CD8-positive, alpha-beta memory T cell (primary cell): ENCODE measurements at regions not wholly inside any gene's neighbourhood (a gene's known extent, or its start where the extent isn't known, plus 50 kb on each side); places are given as distances from the start of the nearest gene placed in this dataset.

Experiments used
- CTCF ChIA-PET: fragments of 350-600 bp; sonication (Branson Sonifier 250); formaldehyde crosslinking; loops from one replicate; lab custom pipeline; 2021; ENCODE audit warnings: antibody characterized with exemption; lab: Charles Lee
- POLR2A ChIA-PET: fragments of 350-600 bp; sonication (Branson Sonifier 250); formaldehyde crosslinking; loops from one replicate; lab custom pipeline; 2021; ENCODE audit warnings: antibody characterized with exemption; lab: Charles Lee
- DNase-seq, 5 donors: peaks; one replicate each; pipeline versions ENCODE4 v3.0.0 to v3.0.0-alpha.2; 2020 to 2022; ENCODE audit warnings: mixed read lengths in 1 of 5
- H3K27ac ChIP-seq: one replicate; pipeline ENCODE4 v1.7.0; 2013; ENCODE audit warnings: low read depth, mild to moderate bottlenecking, low read length, moderate library complexity
- H3K27me3 ChIP-seq: 2 replicates; pipeline ENCODE4 v1.7.0; 2013; ENCODE audit warnings: low read length, mild to moderate bottlenecking; ENCODE audit not compliant: insufficient read depth, poor library complexity, severe bottlenecking
- H3K36me3 ChIP-seq: 2 replicates; pipeline ENCODE4 v1.7.0; 2013; ENCODE audit warnings: mild to moderate bottlenecking, low read length, moderate library complexity; ENCODE audit not compliant: insufficient read depth
- H3K4me1 ChIP-seq: 2 replicates; pipeline ENCODE4 v1.7.0; 2013; ENCODE audit warnings: mild to moderate bottlenecking, low read length, moderate library complexity; ENCODE audit not compliant: insufficient read depth
- H3K4me3 ChIP-seq: 2 replicates; pipeline ENCODE4 v1.7.0; 2013; ENCODE audit warnings: mild to moderate bottlenecking, low read length
- H3K9me3 ChIP-seq: 2 replicates; pipeline ENCODE4 v1.7.0; 2013; ENCODE audit warnings: mild to moderate bottlenecking, low read length
- H3K27ac Mint-ChIP-seq, 8 donors: one replicate each; pipeline ENCODE4 v1.8.0; 2020 to 2021; ENCODE audit warnings: mixed read lengths in 8 of 8, mild to moderate bottlenecking in 6 of 8, inconsistent platforms in 3 of 8, moderate library complexity in 3 of 8
- H3K27me3 Mint-ChIP-seq, 2 donors: one replicate each; pipeline ENCODE4 v1.8.0; 2020 to 2021; ENCODE audit warnings: mixed read lengths in 2 of 2, mild to moderate bottlenecking in 1 of 2, moderate library complexity in 1 of 2
- H3K36me3 Mint-ChIP-seq, 3 donors: one replicate each; pipeline ENCODE4 v1.8.0; 2020 to 2021; ENCODE audit warnings: mixed read lengths in 3 of 3, inconsistent platforms in 1 of 3, mild to moderate bottlenecking in 1 of 3
- H3K4me1 Mint-ChIP-seq, 3 donors: one replicate each; pipeline ENCODE4 v1.8.0; 2020 to 2021; ENCODE audit warnings: mixed read lengths in 3 of 3, inconsistent platforms in 1 of 3, mild to moderate bottlenecking in 1 of 3
- H3K4me3 Mint-ChIP-seq, 7 donors: one replicate each; pipeline ENCODE4 v1.8.0; 2020 to 2021; ENCODE audit warnings: mixed read lengths in 7 of 7, mild to moderate bottlenecking in 6 of 7, moderate library complexity in 4 of 7, inconsistent platforms in 2 of 7
- H3K9me3 Mint-ChIP-seq, 5 donors: one replicate each; pipeline ENCODE4 v1.8.0; 2020 to 2022; ENCODE audit warnings: mixed read lengths in 5 of 5, mild to moderate bottlenecking in 3 of 5, moderate library complexity in 2 of 5, inconsistent platforms in 1 of 5

GRCh38 chr2:122273785-122274419 is 518.5 kb downstream of the TSN start:
- H3K4me1 ChIP-seq = no peaks in the 10 kb centered on the region
- no peaks in the 10 kb centered on the region for H3K27me3 Mint-ChIP-seq
- no peaks in the 10 kb centered on the region for H3K4me1 Mint-ChIP-seq
- CTCF ChIA-PET = no interaction called here
- peaks cover 0 to 4% (median 0%) of the 10 kb centered on the region in 5 donors for H3K9me3 Mint-ChIP-seq
- no peaks in the 10 kb centered on the region for H3K9me3 ChIP-seq
- no peaks in the 10 kb centered on the region for H3K36me3 ChIP-seq
- no peaks in the 10 kb centered on the region for H3K36me3 Mint-ChIP-seq
- H3K27ac Mint-ChIP-seq = no peak overlapping the region
- no peaks in the 10 kb centered on the region for H3K27me3 ChIP-seq
- H3K4me3 ChIP-seq = no peak overlapping the region
- POLR2A ChIA-PET = no interaction called here
- no peak for DNase-seq
- no peak overlapping the region for H3K4me3 Mint-ChIP-seq
- no peak overlapping the region for H3K27ac ChIP-seq

DNA sequence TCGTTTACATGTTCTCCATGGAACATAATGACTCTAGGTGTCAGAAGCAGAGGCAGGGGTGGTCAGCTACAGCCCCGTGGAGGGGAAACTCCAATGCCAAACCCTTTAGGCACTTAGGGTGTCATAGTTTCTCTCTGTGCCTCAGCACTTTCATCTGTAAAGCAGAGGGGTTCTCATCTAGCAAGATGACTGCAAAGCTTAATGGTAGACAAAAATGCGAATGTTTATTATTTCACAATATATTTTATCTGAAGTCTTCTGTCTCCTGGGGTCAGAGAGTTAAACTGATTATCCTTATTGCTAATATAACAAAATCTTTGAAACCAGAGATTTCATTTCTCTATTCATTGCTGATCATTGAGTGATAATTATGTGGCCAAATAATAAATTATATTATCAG is 522.5 kb downstream of the TSN start:
- no peaks in the 10 kb centered on the region for H3K36me3 Mint-ChIP-seq
- peaks cover 0 to 13% (median 3%) of the 10 kb centered on the region in 5 donors for H3K9me3 Mint-ChIP-seq
- no peaks in the 10 kb centered on the region for H3K4me1 Mint-ChIP-seq
- Histone ChIP-seq H3K27ac (no peak overlapping the region), H3K9me3 (no peaks in the 10 kb centered on the region), H3K4me1 (no peaks in the 10 kb centered on the region), H3K36me3 (no peaks in the 10 kb centered on the region), H3K27me3 (no peaks in the 10 kb centered on the region), H3K4me3 (no peak overlapping the region)
- H3K27ac Mint-ChIP-seq = no peak overlapping the region
- DNase-seq = no peak
- H3K4me3 Mint-ChIP-seq = no peak overlapping the region
- H3K27me3 Mint-ChIP-seq = peaks cover 0 to 2% of the 10 kb centered on the region in 2 donors
- ChIA-PET CTCF (no interaction called here), POLR2A (no interaction called here)

DNA sequence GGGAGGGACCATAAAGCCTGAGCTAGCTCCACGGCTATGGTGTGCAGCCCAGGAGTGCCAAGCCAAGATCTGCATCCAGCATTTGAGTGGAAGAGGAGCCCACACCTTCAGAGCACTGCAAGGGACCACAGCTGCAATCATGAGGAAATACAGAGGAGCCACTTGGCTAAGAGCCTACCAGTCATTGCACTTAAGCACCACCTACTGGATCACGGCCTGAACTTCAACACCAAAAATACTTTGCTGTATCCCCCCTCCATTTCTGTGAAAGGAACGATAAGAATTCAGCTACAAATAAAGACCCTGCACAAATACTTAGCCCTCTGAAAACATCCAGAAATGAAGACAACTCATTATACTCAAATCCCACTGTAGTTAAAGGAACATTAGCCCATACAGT is 545.3 kb downstream of the TSN start:
- Mint-ChIP-seq H3K4me1 (no peaks in the 10 kb centered on the region), H3K27me3 (no peaks in the 10 kb centered on the region), H3K36me3 (no peaks in the 10 kb centered on the region), H3K4me3 (no peak overlapping the region), H3K27ac (no peak overlapping the region), H3K9me3 (peaks cover 5 to 12% (median 6%) of the 10 kb centered on the region in 5 donors)
- Histone ChIP-seq H3K27me3 (no peaks in the 10 kb centered on the region), H3K27ac (no peak overlapping the region), H3K36me3 (no peaks in the 10 kb centered on the region), H3K4me3 (no peak overlapping the region), H3K4me1 (no peaks in the 10 kb centered on the region), H3K9me3 (no peaks in the 10 kb centered on the region)
- no peak for DNase-seq
- POLR2A ChIA-PET = no interaction called here
- CTCF ChIA-PET = no interaction called here

DNA sequence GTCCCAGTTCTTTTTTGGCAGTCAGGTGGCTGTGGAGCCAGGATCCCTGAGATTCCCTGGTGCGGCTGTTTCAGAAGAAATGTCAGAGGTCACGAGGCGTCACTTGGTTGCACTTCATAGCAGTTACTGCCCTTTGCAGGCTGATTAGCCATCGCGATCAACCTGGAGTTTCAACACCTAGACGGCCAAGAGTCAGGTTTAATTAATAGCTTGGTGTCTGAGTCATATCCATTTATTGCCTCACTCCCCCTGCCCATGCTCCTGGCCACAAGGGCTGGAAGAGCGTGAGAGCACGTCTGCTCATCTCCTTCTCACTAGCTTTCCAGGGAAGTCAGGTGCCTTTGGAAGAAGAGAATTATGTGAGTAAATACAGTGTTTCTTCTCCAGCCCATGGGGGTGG is 552.3 kb downstream of the TSN start:
- Histone ChIP-seq H3K27me3 (no peaks in the 10 kb centered on the region), H3K9me3 (no peaks in the 10 kb centered on the region), H3K36me3 (no peaks in the 10 kb centered on the region), H3K4me3 (no peak overlapping the region), H3K27ac (no peak overlapping the region), H3K4me1 (no peaks in the 10 kb centered on the region)
- no peak for DNase-seq
- POLR2A ChIA-PET = no interaction called here
- CTCF ChIA-PET = interaction anchor here (0.5 kb wide), 1 partner anchor 67 kb away, joined by 3 read pairs; no protein-coding TSS in a partner anchor
- no peak overlapping the region for H3K4me3 Mint-ChIP-seq
- H3K9me3 Mint-ChIP-seq = peaks cover 0 to 7% (median 5%) of the 10 kb centered on the region in 5 donors
- no peaks in the 10 kb centered on the region for H3K4me1 Mint-ChIP-seq
- H3K27me3 Mint-ChIP-seq = no peaks in the 10 kb centered on the region
- H3K36me3 Mint-ChIP-seq = no peaks in the 10 kb centered on the region
- H3K27ac Mint-ChIP-seq = no peak overlapping the region

DNA sequence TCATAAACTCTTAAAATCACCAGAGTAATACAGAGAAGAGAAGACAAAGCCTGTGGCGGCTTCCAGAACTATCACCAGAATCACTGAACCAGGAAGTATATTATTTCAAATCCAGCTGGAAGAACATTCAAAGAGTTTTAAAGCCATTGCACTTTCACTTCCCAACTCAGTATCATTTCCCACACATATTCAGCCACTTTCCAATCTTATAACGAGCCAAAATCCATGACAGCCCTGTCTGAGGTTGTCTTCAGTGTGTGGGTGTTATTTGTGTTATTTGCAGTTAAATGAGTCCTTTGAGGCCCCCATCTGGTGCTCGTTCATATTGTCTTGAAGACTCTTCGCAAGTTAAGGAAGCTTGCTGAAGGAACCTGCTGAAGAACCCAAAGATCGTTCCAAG is 559.9 kb downstream of the TSN start:
- no peak for DNase-seq
- ChIA-PET CTCF (no interaction called here), POLR2A (no interaction called here)
- Histone ChIP-seq H3K9me3 (no peaks in the 10 kb centered on the region), H3K4me3 (no peak overlapping the region), H3K36me3 (no peaks in the 10 kb centered on the region), H3K27me3 (no peaks in the 10 kb centered on the region), H3K27ac (no peak overlapping the region), H3K4me1 (no peaks in the 10 kb centered on the region)
- peaks cover 0 to 4% (median 0%) of the 10 kb centered on the region in 5 donors for H3K9me3 Mint-ChIP-seq
- no peak overlapping the region for H3K4me3 Mint-ChIP-seq
- no peak overlapping the region for H3K27ac Mint-ChIP-seq
- H3K27me3 Mint-ChIP-seq = no peaks in the 10 kb centered on the region
- H3K36me3 Mint-ChIP-seq = no peaks in the 10 kb centered on the region
- no peaks in the 10 kb centered on the region for H3K4me1 Mint-ChIP-seq

GRCh38 chr2:122319539-122320132 is 564.2 kb downstream of the TSN start:
- no peaks in the 10 kb centered on the region for H3K9me3 ChIP-seq
- H3K4me1 Mint-ChIP-seq = no peaks in the 10 kb centered on the region
- H3K27me3 Mint-ChIP-seq = no peaks in the 10 kb centered on the region
- peaks cover 0 to 2% (median 0%) of the 10 kb centered on the region in 5 donors for H3K9me3 Mint-ChIP-seq
- H3K4me3 ChIP-seq = no peak overlapping the region
- ChIA-PET CTCF (no interaction called here), POLR2A (no interaction called here)
- no peaks in the 10 kb centered on the region for H3K36me3 Mint-ChIP-seq
- H3K4me1 ChIP-seq = no peaks in the 10 kb centered on the region
- H3K27ac Mint-ChIP-seq = no peak overlapping the region
- H3K36me3 ChIP-seq = no peaks in the 10 kb centered on the region
- H3K27ac ChIP-seq = no peak overlapping the region
- H3K4me3 Mint-ChIP-seq = no peak overlapping the region
- H3K27me3 ChIP-seq = no peaks in the 10 kb centered on the region
- DNase-seq = no peak

DNA sequence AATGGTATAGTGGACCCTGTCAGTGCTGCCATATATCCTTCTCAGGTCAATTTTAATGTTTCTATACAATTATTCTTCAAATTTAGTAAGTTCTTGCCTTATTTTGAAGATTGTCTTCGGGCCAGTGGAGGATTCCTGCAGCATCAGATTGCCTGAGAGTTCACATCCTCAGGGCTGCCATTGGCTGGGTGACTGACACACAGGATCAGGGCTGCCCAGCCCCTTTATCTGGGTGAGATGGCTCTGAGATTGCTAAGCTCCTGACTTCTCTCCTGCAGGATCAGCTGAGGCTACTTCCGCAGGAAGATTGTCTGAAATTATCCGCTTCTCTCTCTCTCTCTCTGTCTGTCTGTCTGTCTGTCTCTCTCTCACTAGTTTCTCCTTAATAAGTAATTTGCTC is 567.4 kb downstream of the TSN start:
- Mint-ChIP-seq H3K4me3 (no peak overlapping the region), H3K9me3 (peaks cover 0 to 1% (median 0%) of the 10 kb centered on the region in 5 donors), H3K27ac (no peak overlapping the region), H3K4me1 (no peaks in the 10 kb centered on the region), H3K27me3 (no peaks in the 10 kb centered on the region), H3K36me3 (no peaks in the 10 kb centered on the region)
- POLR2A ChIA-PET = no interaction called here
- H3K4me3 ChIP-seq = no peak overlapping the region
- DNase-seq = no peak
- no peaks in the 10 kb centered on the region for H3K9me3 ChIP-seq
- no peaks in the 10 kb centered on the region for H3K36me3 ChIP-seq
- no peaks in the 10 kb centered on the region for H3K4me1 ChIP-seq
- H3K27ac ChIP-seq = no peak overlapping the region
- no peaks in the 10 kb centered on the region for H3K27me3 ChIP-seq
- CTCF ChIA-PET = no interaction called here

DNA sequence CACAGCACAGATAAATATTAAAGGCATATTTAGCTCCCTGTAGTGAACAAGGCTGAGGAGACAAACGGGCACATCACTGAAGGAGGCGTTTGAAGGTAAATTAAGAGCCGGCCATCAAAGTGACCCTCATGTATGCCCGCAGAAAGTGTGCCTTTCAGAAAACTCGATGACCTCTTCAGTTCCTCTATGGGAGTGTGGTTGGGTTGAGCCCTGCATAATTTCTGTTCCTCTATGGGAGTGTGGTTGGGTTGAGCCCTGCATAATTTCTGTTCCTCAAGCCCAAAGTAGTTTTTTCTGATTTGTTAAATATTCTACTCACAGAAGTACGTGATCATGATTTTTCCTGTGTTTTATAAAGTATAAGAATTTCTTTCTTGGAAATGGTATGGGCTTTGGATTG is 568.5 kb downstream of the TSN start:
- H3K9me3 Mint-ChIP-seq = peaks cover 0 to 1% (median 0%) of the 10 kb centered on the region in 5 donors
- H3K9me3 ChIP-seq = no peaks in the 10 kb centered on the region
- ChIA-PET POLR2A (no interaction called here), CTCF (no interaction called here)
- no peaks in the 10 kb centered on the region for H3K4me1 Mint-ChIP-seq
- no peak overlapping the region for H3K4me3 Mint-ChIP-seq
- DNase-seq = no peak
- no peak overlapping the region for H3K4me3 ChIP-seq
- no peaks in the 10 kb centered on the region for H3K27me3 Mint-ChIP-seq
- no peaks in the 10 kb centered on the region for H3K4me1 ChIP-seq
- H3K36me3 Mint-ChIP-seq = no peaks in the 10 kb centered on the region
- no peak overlapping the region for H3K27ac Mint-ChIP-seq
- no peak overlapping the region for H3K27ac ChIP-seq
- no peaks in the 10 kb centered on the region for H3K27me3 ChIP-seq
- H3K36me3 ChIP-seq = no peaks in the 10 kb centered on the region
